Peyer's patch (tissue), 4 donors: ENCODE measurements at regions not wholly inside any gene's neighbourhood (a gene's known extent, or its start where the extent isn't known, plus 50 kb on each side); places are given as distances from the start of the nearest gene placed in this dataset.

Experiments used
- CTCF ChIP-seq, 6 experiments: fragments of 450-650 bp in 4 of 6; fragments of 200-600 bp in 2 of 6; sonication (generic) in 1 of 6; IDR thresholded peaks; one replicate each; pipeline ENCODE4 v1.5.1; 2017 to 2019; ENCODE audit warnings: antibody characterized with exemption in 6 of 6, mild to moderate bottlenecking in 3 of 6, moderate library complexity in 1 of 6
- POLR2A ChIP-seq, 2 donors: fragments of 450-650 bp; IDR thresholded peaks; one replicate each; pipeline ENCODE4 v1.5.1; 2017; ENCODE audit warnings: antibody characterized with exemption in 2 of 2, mild to moderate bottlenecking in 2 of 2, moderate library complexity in 2 of 2

- no peak for TF ChIP-seq CTCF (IDR thresholded peaks at IDR 0.05)
- TF ChIP-seq POLR2A (IDR thresholded peaks at IDR 0.05), result no peak
Observed at GRCh38 chr11:127711748-127712147, 711.2 kb upstream of the KIRREL3 start.
